ENCODE measurements at regions not wholly inside any gene's neighbourhood (a gene's known extent, or its start where the extent isn't known, plus 50 kb on each side); places are given as distances from the start of the nearest gene placed in this dataset.
"Not testable (repeated sequence)": the region's sequence is repeated elsewhere in the genome, so short reads cannot be mapped to it uniquely, and the experiment has no call there.

DNA sequence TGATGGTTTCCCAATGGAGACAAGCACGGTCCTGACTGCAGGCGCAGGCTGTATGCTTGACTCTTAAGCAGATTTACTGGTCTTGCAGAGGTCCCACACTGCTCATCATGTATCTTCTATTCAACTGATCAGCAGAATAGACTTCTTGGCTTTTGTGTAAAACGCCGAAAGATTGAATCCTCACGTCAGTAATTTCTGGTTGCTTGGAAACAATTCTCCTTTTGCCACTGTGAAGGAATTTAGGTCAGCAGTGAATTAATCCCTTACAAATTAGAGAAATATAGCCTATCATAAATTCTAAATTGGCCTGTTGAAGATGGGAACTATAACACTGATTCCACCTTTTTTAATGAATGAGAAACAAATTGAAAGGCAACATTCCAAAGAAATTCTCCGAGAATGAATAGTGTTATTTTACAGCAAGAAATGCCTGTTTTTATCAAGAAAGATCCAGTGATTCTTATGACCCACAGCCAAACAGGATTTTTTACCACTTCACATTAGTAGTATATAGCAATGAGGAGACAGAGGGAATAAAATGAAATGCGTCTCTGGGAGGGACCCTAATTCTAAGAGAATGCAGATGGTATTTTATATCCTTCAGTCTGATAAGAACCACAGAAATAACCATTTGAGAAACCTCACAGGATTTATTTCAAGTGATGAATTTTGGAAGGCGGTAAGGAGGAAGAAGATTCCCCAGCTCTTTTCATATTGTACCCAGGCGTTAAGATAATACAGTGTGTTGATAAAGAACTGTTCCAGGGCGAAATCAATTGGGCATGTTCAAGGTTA, 362.5 kb downstream of the RAB38 start:
- in situ Hi-C loops (cut with HindIII; ENCODE audit: low pct_unique_long_range_greater_than_20kb, low sequenced_read_pairs) = no loop called here

DNA sequence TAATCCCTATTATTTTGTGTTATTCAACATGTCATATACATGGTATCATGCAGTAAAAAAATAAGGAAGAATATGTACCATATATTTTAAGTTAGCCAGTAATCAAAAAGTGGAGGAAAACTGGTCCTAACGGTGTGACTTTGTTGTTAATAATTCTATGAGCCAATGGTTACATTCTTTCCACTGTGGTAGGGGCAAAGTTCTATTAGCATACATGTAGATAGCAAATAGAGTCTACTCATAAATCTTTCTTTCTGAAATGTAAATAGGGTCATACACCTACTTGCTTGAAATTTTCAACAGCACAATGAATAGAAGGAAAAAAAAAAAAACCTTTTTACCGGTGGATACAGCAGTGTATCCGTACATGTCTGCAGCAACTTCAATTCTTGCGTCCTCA, 364.8 kb downstream of the RAB38 start:
- in situ Hi-C loops (cut with HindIII; ENCODE audit: low pct_unique_long_range_greater_than_20kb, low sequenced_read_pairs) = no loop called here
- DNase-seq (ENCODE audit: low read depth) = no peak

More for the DNA sequence above, 362.5 kb downstream of the RAB38 start:
- DNase-seq (ENCODE audit: low read depth) = no peak

DNA sequence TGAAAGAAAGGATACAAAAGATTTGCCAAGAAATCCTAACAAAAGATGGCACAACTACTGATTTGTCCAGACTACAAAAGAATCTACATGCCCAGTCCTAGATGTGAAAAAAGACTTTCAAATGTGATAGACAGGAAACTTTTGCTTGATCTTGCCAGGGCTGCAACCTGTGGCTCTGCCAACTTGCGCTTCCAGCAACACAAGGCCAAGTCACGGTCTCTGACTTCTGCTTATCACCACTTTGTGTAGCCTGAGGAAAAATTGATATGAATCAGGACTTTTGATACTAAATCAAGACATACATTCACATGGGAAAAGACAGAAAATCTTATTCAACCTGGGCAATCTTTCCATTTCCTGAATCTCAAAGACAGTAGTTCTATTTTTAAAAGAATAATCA, 366.0 kb downstream of the RAB38 start:
- in situ Hi-C loops (cut with HindIII; ENCODE audit: low pct_unique_long_range_greater_than_20kb, low sequenced_read_pairs) = no loop called here
- DNase-seq (ENCODE audit: low read depth) = no peak

DNA sequence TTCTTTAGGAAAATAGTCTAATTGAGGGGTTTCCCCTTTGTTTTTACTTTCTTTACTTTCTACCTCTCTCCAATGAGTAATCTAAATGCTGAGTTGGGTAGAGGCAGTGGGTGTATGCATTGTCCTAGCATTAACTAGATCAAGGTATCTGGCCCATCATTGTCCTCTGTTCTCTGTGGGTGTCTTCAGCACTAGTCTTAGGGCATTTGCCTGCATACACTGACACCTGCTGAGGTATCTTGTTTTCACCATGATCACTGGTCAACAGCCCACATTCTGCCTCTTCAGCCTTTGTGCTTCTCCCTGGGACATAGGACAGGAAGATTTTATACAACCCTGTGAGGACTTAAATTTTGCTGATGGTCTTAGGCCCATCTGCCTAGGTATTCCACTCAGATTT, 371.1 kb downstream of the RAB38 start:
- in situ Hi-C loops (cut with HindIII; ENCODE audit: low pct_unique_long_range_greater_than_20kb, low sequenced_read_pairs) = no loop called here
- DNase-seq (ENCODE audit: low read depth) = no peak

DNA sequence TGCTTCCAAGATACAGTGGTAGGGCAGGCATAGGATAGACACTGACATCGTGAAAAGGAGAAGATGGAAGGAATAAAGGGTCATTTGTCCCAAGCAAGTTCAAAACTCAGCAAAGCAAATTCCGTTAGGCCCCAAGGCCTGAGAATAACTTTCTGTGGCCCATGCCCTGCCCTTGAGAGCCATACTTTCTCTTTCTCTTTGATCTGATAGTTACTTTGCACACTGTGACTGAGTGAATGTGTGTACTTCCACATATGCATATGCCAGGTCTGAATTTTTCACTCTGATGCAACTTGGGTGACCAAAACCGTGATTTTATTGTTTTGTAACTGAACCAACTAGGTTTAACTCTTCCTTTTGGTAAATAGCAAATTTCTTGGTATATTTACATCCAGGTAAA, 371.5 kb downstream of the RAB38 start:
- in situ Hi-C loops (cut with HindIII; ENCODE audit: low pct_unique_long_range_greater_than_20kb, low sequenced_read_pairs) = no loop called here
- no peak for DNase-seq (ENCODE audit: low read depth)

DNA sequence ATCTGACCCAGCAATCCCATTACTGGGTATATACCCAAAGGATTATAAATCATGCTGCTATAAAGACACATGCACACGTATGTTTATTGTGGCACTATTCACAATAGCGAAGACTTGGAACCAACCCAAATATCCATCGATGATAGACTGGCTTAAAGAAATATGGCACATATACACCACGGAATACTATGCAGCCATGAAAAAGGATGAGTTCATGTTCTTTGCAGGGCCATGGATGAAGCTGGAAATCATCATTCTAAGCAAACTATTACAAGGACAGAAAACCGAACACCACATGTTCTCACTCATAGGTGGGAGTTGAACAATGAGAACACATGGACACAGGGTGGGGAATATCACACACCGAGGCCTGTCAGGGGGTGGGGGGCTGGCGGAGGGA, 390.4 kb downstream of the RAB38 start:
- in situ Hi-C loops (cut with HindIII; ENCODE audit: low pct_unique_long_range_greater_than_20kb, low sequenced_read_pairs); DNase-seq (ENCODE audit: low read depth): not testable (repeated sequence)

DNA sequence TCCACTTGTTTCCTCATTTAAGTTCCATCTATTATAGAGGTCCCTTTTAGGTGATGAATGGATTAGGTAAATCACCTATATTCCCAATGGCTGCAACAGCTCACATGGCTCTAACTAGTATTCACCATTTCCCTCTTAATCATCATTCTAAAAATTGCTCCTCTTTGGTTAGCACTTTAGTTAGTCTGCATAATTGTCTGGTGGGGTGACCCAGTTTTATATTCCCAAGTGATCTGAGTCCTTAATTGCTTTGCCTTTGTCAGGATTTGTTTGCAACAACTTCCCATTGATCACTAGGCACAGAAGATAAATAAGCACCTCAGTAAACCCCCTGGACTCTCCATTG, 395.2 kb downstream of the RAB38 start:
- DNase-seq (ENCODE audit: low read depth) = no peak
- in situ Hi-C loops (cut with HindIII; ENCODE audit: low pct_unique_long_range_greater_than_20kb, low sequenced_read_pairs) = no loop called here

DNA sequence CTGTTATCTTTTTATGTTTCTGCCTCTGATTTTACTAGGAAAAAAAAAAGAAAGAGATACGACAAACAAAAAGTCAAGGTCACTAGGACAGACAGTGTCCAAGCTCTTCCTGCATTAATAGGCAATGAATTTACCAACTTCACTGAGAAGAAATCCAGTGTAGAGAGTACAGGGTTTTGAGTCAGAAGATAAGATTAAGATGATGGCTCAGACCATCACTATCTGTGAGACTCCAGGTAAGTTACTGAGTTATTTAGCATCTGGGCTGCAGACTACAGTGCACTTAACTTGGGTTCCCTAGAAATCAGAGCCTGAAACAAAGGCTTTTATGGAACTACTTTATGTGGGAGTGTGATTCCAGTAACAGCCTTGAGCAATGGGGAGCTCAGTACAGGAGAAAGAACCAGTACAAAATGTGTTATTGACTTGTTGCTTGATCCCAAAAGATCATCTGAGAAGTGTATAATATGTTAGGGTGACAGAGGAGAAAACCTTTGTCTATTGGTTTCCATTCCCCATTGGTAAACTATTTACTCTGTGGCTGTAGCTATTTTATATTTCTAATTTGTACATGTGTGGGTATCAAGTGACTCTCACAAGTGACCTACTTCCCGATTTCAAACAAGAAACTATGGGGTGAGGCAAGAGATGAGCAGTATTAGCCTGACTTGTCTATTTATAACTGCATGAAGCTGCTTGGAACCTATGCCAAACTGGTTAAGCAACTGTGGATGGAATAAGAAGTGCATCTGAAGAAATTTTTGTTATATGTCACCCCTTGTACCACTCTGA, 395.8 kb downstream of the RAB38 start:
- in situ Hi-C loops (cut with HindIII; ENCODE audit: low pct_unique_long_range_greater_than_20kb, low sequenced_read_pairs) = no loop called here
- no peak for DNase-seq (ENCODE audit: low read depth)

DNA sequence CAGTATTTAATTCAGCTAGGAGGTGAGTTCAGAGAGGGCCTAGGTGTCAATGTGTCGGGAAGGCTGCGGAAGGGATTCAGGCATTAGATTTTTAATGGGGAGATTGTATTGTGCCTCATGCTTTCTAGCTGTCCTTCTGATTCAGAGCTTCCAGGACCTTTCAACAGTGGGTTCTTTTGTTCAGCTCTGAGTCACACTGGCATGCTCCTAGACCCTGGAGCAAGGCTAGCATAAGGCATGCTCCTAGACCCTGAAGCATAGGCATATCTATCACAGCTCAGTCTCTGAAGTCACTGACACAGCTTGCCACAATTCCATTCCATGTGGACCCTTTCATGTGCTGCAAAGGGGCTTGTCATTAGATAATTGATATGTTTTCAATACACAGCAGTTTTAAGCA, 396.9 kb downstream of the RAB38 start:
- DNase-seq (ENCODE audit: low read depth) = no peak
- in situ Hi-C loops (cut with HindIII; ENCODE audit: low pct_unique_long_range_greater_than_20kb, low sequenced_read_pairs) = no loop called here

DNA sequence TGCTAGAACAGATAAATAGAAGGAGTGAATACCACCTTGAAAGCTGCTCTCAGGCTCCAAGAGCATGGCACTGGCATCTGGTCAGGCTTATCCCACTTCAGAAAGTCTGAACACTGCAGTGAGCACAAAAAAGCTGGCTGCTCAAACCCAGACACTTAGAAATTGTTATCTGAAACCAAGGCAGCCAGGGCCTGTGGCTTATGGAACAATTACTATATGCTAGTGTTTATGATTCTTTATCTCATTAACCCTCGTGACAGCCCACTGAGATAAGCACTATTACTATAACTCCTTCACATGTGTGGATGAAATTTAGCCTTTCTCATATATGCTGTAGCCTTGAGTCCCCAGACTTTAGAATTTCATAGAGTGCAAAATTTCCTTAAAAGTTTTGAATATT, 400.2 kb downstream of the RAB38 start:
- DNase-seq (ENCODE audit: low read depth) = no peak
- in situ Hi-C loops (cut with HindIII; ENCODE audit: low pct_unique_long_range_greater_than_20kb, low sequenced_read_pairs) = no loop called here

DNA sequence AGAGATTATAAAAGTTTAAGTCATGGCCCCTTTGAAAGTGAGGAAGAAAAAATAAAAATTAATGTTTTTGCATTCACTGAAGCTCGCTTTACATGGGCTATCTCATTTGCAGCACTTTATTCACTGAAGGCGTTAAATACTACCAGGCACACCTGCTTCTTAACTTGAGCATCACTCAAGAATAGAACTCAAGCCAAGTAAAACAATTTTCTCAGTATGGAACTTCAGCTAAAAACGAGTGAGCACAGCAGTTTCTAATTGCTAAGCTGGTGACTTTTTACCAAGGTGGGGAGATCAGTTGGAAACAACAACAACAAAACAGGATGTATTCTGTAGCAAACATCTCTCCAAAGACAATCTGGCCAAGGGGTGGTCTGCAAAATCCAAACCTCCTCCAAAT, 405.6 kb downstream of the RAB38 start:
- in situ Hi-C loops (cut with HindIII; ENCODE audit: low pct_unique_long_range_greater_than_20kb, low sequenced_read_pairs) = no loop called here
- no peak for DNase-seq (ENCODE audit: low read depth)

DNA sequence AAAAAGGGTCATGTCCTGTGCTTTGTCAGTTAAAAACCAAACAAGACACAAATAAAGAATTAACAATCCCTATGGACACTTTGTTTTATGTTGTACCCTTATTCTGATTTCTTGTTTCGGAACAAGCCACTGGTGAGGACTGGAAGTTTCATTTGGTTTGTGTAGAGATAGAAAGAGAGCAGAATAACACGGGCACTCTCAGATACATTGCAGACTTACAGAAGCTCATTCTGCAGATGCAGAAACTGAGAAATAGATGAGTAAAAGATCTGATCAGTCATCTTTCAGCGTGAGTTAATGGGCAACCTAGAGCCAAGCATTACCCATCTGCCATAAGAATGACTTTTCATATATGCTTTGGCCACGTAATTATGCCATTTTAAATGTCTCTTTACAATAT, 407.6 kb downstream of the RAB38 start:
- no peak for DNase-seq (ENCODE audit: low read depth)
- in situ Hi-C loops (cut with HindIII; ENCODE audit: low pct_unique_long_range_greater_than_20kb, low sequenced_read_pairs) = no loop called here

DNA sequence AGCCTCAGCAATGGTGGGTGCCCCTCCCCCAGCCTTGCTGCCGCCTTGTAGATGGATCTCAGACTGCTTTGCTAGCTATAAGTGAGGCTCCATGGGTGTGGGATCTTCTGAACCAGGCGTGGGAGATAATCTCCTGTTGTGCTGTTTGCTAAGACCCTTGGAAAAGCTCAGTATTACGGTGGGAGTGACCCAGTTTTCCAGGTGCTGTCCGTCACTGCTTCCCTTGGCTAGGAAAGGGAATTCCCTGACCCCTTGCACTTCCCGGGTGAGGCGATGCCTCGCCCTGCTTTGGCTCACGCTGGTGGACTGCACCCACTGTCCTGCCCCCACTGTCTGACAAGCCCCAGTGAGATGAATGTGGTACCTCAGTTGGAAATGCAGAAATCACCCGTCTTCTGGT, 411.2 kb downstream of the RAB38 start:
- in situ Hi-C loops (cut with HindIII; ENCODE audit: low pct_unique_long_range_greater_than_20kb, low sequenced_read_pairs); DNase-seq (ENCODE audit: low read depth): not testable (repeated sequence)

DNA sequence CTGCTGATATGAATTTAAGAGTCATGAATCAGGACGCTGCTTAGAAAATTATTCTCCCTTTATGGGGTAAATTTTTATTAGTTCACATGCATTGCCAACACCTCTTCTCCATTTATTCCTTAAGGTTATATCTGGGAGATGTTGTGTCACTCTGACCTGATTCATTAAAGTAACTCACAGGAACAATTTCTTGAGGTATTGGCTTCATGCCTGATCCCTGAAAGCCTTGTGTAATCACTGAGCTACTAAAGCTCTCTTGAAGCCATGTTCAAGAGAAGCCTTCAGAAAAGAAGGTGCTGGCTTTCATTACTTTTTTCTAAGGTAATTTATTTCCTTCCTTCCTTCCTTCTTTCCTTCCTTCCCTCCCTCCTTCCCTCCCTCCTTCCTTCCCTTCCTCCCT, 420.6 kb downstream of the RAB38 start:
- no peak for DNase-seq (ENCODE audit: low read depth)
- in situ Hi-C loops (cut with HindIII; ENCODE audit: low pct_unique_long_range_greater_than_20kb, low sequenced_read_pairs) = no loop called here

DNA sequence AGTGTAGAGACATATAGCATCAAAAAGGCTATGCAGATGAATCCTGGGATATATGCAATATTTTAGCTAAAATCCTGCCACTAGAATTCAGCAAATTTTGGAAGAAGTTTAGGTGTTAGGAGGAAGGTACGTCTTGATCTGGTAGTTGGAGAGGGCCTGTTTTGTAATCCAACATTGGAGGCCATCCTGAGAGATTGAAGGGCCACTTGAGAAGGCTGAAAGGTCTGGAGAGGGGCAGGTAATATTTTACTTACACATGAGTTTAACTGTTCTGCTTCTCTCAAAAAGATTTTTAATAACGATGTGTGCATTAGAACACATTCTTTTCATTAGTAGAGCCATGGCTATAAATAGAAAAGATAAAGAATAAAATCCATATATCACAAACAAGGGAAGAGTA, 422.1 kb downstream of the RAB38 start:
- in situ Hi-C loops (cut with HindIII; ENCODE audit: low pct_unique_long_range_greater_than_20kb, low sequenced_read_pairs) = no loop called here
- DNase-seq (ENCODE audit: low read depth) = no peak

DNA sequence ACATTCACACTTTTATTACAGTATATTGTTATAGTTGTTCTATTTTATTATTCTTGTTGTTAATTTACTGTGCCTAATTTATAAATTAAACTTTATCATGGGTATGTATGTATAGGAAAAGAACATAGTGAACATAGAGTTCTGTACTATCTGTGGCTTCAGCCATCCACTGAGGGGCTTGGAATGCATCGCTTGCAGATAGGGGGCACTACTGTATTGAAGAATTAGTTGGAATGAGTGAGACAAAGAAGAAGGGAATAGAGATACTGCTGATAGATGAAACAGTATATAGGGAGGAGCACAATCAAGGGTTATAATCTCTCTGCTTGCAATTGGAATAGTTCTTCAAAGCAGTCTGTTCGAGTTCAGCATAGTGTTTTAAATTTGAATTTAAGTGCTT, 432.2 kb downstream of the RAB38 start:
- DNase-seq (ENCODE audit: low read depth) = no peak
- in situ Hi-C loops (cut with HindIII; ENCODE audit: low pct_unique_long_range_greater_than_20kb, low sequenced_read_pairs) = no loop called here

DNA sequence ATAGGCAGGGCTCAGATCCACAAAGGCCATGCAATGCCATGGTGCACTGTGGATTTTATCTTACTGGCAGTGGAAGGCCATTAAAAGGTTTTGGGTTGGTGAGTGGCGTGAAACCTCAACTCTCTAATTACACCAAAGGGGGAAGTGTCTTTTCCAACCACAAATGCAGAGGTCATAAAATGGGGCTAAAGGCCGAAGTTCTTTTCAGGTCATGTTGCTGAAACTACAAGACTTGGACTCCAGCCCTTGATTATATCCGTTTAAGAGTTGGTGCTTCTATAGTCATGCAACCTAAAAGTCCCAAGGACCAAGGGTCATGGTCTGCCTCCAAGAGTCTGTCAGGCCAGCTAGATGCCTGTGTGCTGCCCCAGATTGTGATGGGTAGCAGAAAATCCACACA, 434.3 kb downstream of the RAB38 start:
- DNase-seq (ENCODE audit: low read depth) = no peak
- in situ Hi-C loops (cut with HindIII; ENCODE audit: low pct_unique_long_range_greater_than_20kb, low sequenced_read_pairs) = no loop called here

DNA sequence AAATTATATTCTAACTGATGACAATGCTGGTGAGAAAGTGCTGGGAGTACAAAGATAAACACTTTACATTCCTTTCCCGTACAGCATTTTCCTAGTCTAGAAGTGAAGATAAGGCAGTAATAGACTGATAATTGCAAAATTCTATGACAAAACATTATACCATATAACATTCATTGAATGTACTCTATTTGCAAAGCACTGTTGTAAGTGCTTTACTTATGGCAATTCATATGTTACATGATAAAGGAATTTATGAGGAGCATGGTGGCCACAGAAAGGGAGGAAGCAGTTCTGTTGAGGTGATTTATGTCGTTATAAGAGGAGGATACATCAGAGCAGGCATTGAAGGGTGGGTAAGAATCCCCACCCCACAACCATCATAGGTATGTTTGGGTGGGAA, 434.8 kb downstream of the RAB38 start:
- in situ Hi-C loops (cut with HindIII; ENCODE audit: low pct_unique_long_range_greater_than_20kb, low sequenced_read_pairs) = no loop called here
- DNase-seq (ENCODE audit: low read depth) = no peak

DNA sequence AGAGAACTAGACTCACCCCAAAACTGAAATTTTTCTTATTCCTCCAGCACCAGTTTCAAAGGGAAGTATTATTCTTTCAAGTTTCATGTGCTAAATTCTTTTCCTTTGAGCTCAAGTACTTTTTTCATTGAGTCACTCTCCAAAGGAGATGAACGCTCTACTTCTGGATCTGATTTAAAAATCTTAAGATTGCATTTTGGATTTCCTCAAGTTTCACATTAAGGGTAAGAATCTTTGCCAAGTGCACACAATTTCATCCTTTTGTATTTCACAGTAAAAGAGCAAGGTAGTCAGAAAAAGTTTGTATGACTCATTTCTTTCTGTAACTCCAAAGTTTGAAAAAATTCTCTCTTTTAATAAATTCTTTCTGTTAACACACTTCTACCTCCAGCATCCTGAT, 435.5 kb downstream of the RAB38 start:
- in situ Hi-C loops (cut with HindIII; ENCODE audit: low pct_unique_long_range_greater_than_20kb, low sequenced_read_pairs) = no loop called here
- no peak for DNase-seq (ENCODE audit: low read depth)

DNA sequence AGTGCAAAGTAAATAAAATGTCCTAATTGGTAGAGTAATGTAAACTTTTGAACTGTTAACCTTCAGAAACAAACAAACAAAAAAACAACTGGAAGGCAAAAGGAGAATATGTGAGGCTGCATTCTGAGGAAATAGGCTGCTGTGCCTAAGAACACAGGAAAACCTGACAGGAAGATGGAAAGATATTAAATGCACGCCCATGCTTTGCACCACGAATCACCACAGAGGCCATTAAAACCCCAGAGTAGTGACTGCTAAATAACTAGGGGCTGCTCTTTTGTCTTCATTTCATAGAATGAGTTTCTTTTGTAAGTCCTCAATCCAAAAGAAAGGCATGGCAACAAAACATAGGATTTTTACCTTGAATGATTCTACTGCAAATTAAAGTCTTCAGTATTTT, 436.0 kb downstream of the RAB38 start:
- DNase-seq (ENCODE audit: low read depth) = no peak
- in situ Hi-C loops (cut with HindIII; ENCODE audit: low pct_unique_long_range_greater_than_20kb, low sequenced_read_pairs) = no loop called here

Data from Caki2 (cell line).